MCF 10A (cell line): ENCODE measurements at regions not wholly inside any gene's neighbourhood (a gene's known extent, or its start where the extent isn't known, plus 50 kb on each side); places are given as distances from the start of the nearest gene placed in this dataset.

Source experiments
- BruUV-seq: library from RNA; stranded (reverse); fragments of 400-500 nt; replicated peaks from 2 replicates; lab custom pipeline; 2021; lab: Mats Ljungman, UMichigan
- CTCF ChIA-PET: fragments of 300-600 bp; sonication (Branson Sonifier 250); formaldehyde crosslinking; extraction: SDS; loops from one replicate; lab custom pipeline; 2021; ENCODE audit warnings: antibody characterized with exemption, inconsistent platforms; lab: Yijun Ruan, JAX
- POLR2A ChIA-PET: fragments of 300-600, 350-650 bp; sonication (Branson Sonifier 250); formaldehyde crosslinking; extraction: SDS; loops from one replicate; lab custom pipeline; 2020; ENCODE audit warnings: antibody characterized with exemption, inconsistent platforms; lab: Yijun Ruan, JAX
- DNase-seq: peaks from one replicate; pipeline ENCODE4 v3.0.0-alpha.2; 2018; ENCODE audit not compliant: unreplicated experiment
- H3K27ac Mint-ChIP-seq: one replicate; pipeline ENCODE4 v1.8.0; 2022; ENCODE audit warnings: mild to moderate bottlenecking, low read depth, mixed read lengths; ENCODE audit not compliant: unreplicated experiment
- H3K27me3 Mint-ChIP-seq: one replicate; pipeline ENCODE4 v1.8.0; 2022; ENCODE audit warnings: mixed read lengths; ENCODE audit not compliant: insufficient read depth, unreplicated experiment
- H3K36me3 Mint-ChIP-seq: one replicate; pipeline ENCODE4 v1.8.0; 2022; ENCODE audit warnings: mild to moderate bottlenecking, moderate library complexity, mixed read lengths; ENCODE audit not compliant: insufficient read depth, unreplicated experiment
- H3K4me1 Mint-ChIP-seq: one replicate; pipeline ENCODE4 v1.8.0; 2022; ENCODE audit warnings: mixed read lengths; ENCODE audit not compliant: insufficient read depth, unreplicated experiment
- H3K4me3 Mint-ChIP-seq: one replicate; pipeline ENCODE4 v1.8.0; 2022; ENCODE audit warnings: mild to moderate bottlenecking, moderate library complexity, mixed read lengths; ENCODE audit not compliant: unreplicated experiment
- H3K9me3 Mint-ChIP-seq: one replicate; pipeline ENCODE4 v1.8.0; 2022; ENCODE audit warnings: mixed read lengths; ENCODE audit not compliant: unreplicated experiment
- CTCF ChIP-seq: fragments of 200-600 bp; IDR thresholded peaks from one replicate; pipeline ENCODE4 v1.8.0; 2022; ENCODE audit warnings: antibody characterized with exemption, mild to moderate bottlenecking; ENCODE audit not compliant: unreplicated experiment
- intact Hi-C: fragments of 100-400 bp; cut with micrococcal nuclease; formaldehyde crosslinking; loops from 2 replicates; pipeline ENCODE4 v1.14.1; 2022

- ChIA-PET CTCF (interaction anchor here (0.6 to 4.0 kb wide), 29 partner anchors 9 to 571 kb away, joined by 3 to 88 read pairs (median 5); no protein-coding TSS in a partner anchor), POLR2A (interaction anchor here (0.6 to 1.8 kb wide), 2 partner anchors 158 to 298 kb away, joined by 3 to 4 read pairs; no protein-coding TSS in a partner anchor)
- Mint-ChIP-seq H3K4me1 (no peaks in the 10 kb centered on the region), H3K4me3 (no peak overlapping the region), H3K27ac (no peak overlapping the region), H3K36me3 (no peaks in the 10 kb centered on the region), H3K27me3 (no peaks in the 10 kb centered on the region), H3K9me3 (no peaks in the 10 kb centered on the region)
- intact Hi-C loops: loop anchor here (1.0 to 5.0 kb wide), 4 partner anchors 159 to 564 kb away; partner anchors contain the start of gene CADPS2
- no TSS peak for BruUV-seq
- no peak for TF ChIP-seq CTCF
- no peak for DNase-seq
Observed at GRCh38 chr7:123366626-123367025, 166.9 kb upstream of the SLC13A1 start.

- intact Hi-C loops: no loop called here
- Mint-ChIP-seq H3K36me3 (no peaks in the 10 kb centered on the region), H3K4me1 (no peaks in the 10 kb centered on the region), H3K27ac (no peak overlapping the region), H3K27me3 (no peaks in the 10 kb centered on the region), H3K4me3 (no peak overlapping the region), H3K9me3 (no peaks in the 10 kb centered on the region)
- no peak for DNase-seq
- BruUV-seq: no TSS peak
- CTCF ChIA-PET: interaction anchor here (0.5 to 3.3 kb wide), 3 partner anchors 9 to 558 kb away, joined by 3 to 18 read pairs (median 5); no protein-coding TSS in a partner anchor
- POLR2A ChIA-PET: no interaction called here
- TF ChIP-seq CTCF: no peak
Observed at GRCh38 chr7:123360631-123361030, 160.9 kb upstream of the SLC13A1 start.

GRCh38 chr7:123355576-123356190, 155.9 kb upstream of the SLC13A1 start:
- no peak overlapping the region for H3K27ac Mint-ChIP-seq

More at GRCh38 chr7:123355576-123356190, 155.9 kb upstream of the SLC13A1 start:
- Mint-ChIP-seq H3K9me3 (no peaks in the 10 kb centered on the region), H3K27me3 (no peaks in the 10 kb centered on the region), H3K36me3 (no peaks in the 10 kb centered on the region), H3K4me1 (no peaks in the 10 kb centered on the region), H3K4me3 (no peak overlapping the region)
- intact Hi-C loops: no loop called here
- ChIA-PET POLR2A (no interaction called here), CTCF (interaction anchor here (0.5 to 2.0 kb wide), 3 partner anchors 12 to 147 kb away, joined by 3 to 12 read pairs (median 4); no protein-coding TSS in a partner anchor)
- DNase-seq: peak; percentile 27
- TF ChIP-seq CTCF: no peak
- no TSS peak for BruUV-seq
